IMR-90 (cell line): ENCODE measurements at regions not wholly inside any gene's neighbourhood (a gene's known extent, or its start where the extent isn't known, plus 50 kb on each side); places are given as distances from the start of the nearest gene placed in this dataset.

Experiments used
- ATAC-seq: fragments of 200-7000 bp; cut with Tn5 transposase; 2 replicates; pipeline ENCODE4 v1.9.1; 2020; ENCODE audit warnings: low read depth, mild to moderate bottlenecking, moderate library complexity
- BruUV-seq: library from RNA; stranded (reverse); fragments of 400-500 nt; replicated peaks from 2 replicates; lab custom pipeline; 2021; lab: Mats Ljungman, UMichigan
- CTCF ChIA-PET: fragments of 300-600 bp; formaldehyde crosslinking; extraction: SDS; loops from one replicate; lab custom pipeline; 2021; ENCODE audit warnings: antibody characterized with exemption; lab: Yijun Ruan, JAX
- POLR2A ChIA-PET: fragments of 300-600 bp; sonication (Branson Sonifier 250); formaldehyde crosslinking; loops from one replicate; lab custom pipeline; 2022; ENCODE audit warnings: antibody characterized with exemption; ENCODE audit not compliant: unreplicated experiment; lab: Charles Lee
- DNase-seq: peaks from one replicate; pipeline ENCODE4 v3.0.0; 2013
- H2AFZ ChIP-seq: replicated peaks from 2 replicates; pipeline ENCODE3; 2013; ENCODE audit warnings: low read length, mild to moderate bottlenecking; ENCODE audit not compliant: poor library complexity
- H2AK5ac ChIP-seq: 2 replicates; pipeline ENCODE4 v1.6.1; 2013; ENCODE audit warnings: low read depth, low read length, inconsistent platforms
- H2AK9ac ChIP-seq: replicated peaks from 2 replicates; pipeline ENCODE3; 2013; ENCODE audit warnings: mild to moderate bottlenecking, low read depth, low read length, moderate library complexity; ENCODE audit not compliant: poor library complexity
- H2BK120ac ChIP-seq: 2 replicates; pipeline ENCODE4 v1.6.1; 2013; ENCODE audit warnings: low read depth, low read length, inconsistent platforms
- H2BK15ac ChIP-seq: 3 replicates; pipeline ENCODE4 v1.6.1; 2013; ENCODE audit warnings: low read depth, low read length, inconsistent platforms
- H2BK20ac ChIP-seq: 2 replicates; pipeline ENCODE4 v1.6.1; 2013; ENCODE audit warnings: low read depth, mild to moderate bottlenecking, inconsistent platforms, low read length, moderate library complexity
- H2BK5ac ChIP-seq: 2 replicates; pipeline ENCODE4 v1.6.1; 2013; ENCODE audit warnings: mild to moderate bottlenecking, low read depth, low read length, inconsistent platforms; ENCODE audit not compliant: poor library complexity, severe bottlenecking
- H3K14ac ChIP-seq: replicated peaks from 2 replicates; pipeline ENCODE4 v1.6.1; 2013; ENCODE audit warnings: low read depth, low read length, inconsistent platforms
- H3K18ac ChIP-seq: 2 replicates; pipeline ENCODE4 v1.6.1; 2013; ENCODE audit warnings: low read depth, low read length, control low read depth
- H3K23ac ChIP-seq: 2 replicates; pipeline ENCODE4 v1.6.1; 2013; ENCODE audit warnings: low read depth, low read length, inconsistent platforms
- H3K27ac ChIP-seq: 2 replicates; pipeline ENCODE4 v1.5.1; 2013; ENCODE audit warnings: mild to moderate bottlenecking, control low read depth, low read length; ENCODE audit not compliant: insufficient read depth
- H3K27me3 ChIP-seq: 2 replicates; pipeline ENCODE4 v1.6.1; 2013; ENCODE audit warnings: low read length; ENCODE audit not compliant: control insufficient read depth, insufficient read depth
- H3K36me3 ChIP-seq: 2 replicates; pipeline ENCODE4 v1.6.1; 2013; ENCODE audit warnings: low read length, mixed read lengths; ENCODE audit not compliant: control insufficient read depth, insufficient read depth
- H3K4ac ChIP-seq: 2 replicates; pipeline ENCODE4 v1.6.1; 2013; ENCODE audit warnings: low read depth, low read length, inconsistent platforms
- H3K4me1 ChIP-seq: 2 replicates; pipeline ENCODE4 v1.6.1; 2013; ENCODE audit warnings: low read length, mixed read lengths; ENCODE audit not compliant: control insufficient read depth, insufficient read depth
- H3K4me2 ChIP-seq: 2 replicates; pipeline ENCODE4 v1.6.1; 2013; ENCODE audit warnings: low read depth, mild to moderate bottlenecking, control low read depth, low read length, moderate library complexity
- H3K4me3 ChIP-seq: 2 replicates; pipeline ENCODE4 v1.5.1; 2013; ENCODE audit warnings: low read depth, mild to moderate bottlenecking, control low read depth, low read length, moderate library complexity; ENCODE audit not compliant: insufficient read depth
- H3K56ac ChIP-seq: 2 replicates; pipeline ENCODE4 v1.6.1; 2013; ENCODE audit warnings: low read length, inconsistent platforms; ENCODE audit not compliant: insufficient read depth; ENCODE audit errors: extremely low read depth
- H3K79me1 ChIP-seq, 2 experiments: 2 replicates each; pipeline ENCODE4 v1.6.1; 2013; ENCODE audit warnings: low read length in 2 of 2, inconsistent platforms in 1 of 2, low read depth in 1 of 2
- H3K9ac ChIP-seq: 2 replicates; pipeline ENCODE4 v1.6.1; 2013; ENCODE audit warnings: low read depth, low read length, control low read depth
- H3K9me1 ChIP-seq: 2 replicates; pipeline ENCODE4 v1.6.1; 2013; ENCODE audit warnings: low read length, inconsistent platforms; ENCODE audit not compliant: insufficient read depth
- H3K9me3 ChIP-seq: 2 replicates; pipeline ENCODE4 v1.6.1; 2013; ENCODE audit warnings: low read length; ENCODE audit not compliant: control insufficient read depth, insufficient read depth
- H4K20me1 ChIP-seq: 2 replicates; pipeline ENCODE4 v1.6.1; 2013; ENCODE audit warnings: low read length, inconsistent platforms; ENCODE audit not compliant: insufficient read depth
- H4K5ac ChIP-seq: 2 replicates; pipeline ENCODE4 v1.6.1; 2013; ENCODE audit warnings: mild to moderate bottlenecking, low read depth, low read length, control low read depth
- H4K8ac ChIP-seq, 2 experiments: 2 replicates each; pipeline ENCODE4 v1.6.1; 2013; ENCODE audit warnings: low read depth in 2 of 2, low read length in 2 of 2, control low read depth in 1 of 2, inconsistent platforms in 1 of 2
- H4K91ac ChIP-seq: 2 replicates; pipeline ENCODE4 v1.6.1; 2013; ENCODE audit warnings: low read depth, low read length, inconsistent platforms; ENCODE audit not compliant: insufficient read depth
- CEBPB ChIP-seq: IDR thresholded peaks from 2 replicates; pipeline ENCODE4 v1.6.1; 2012; ENCODE audit warnings: low read depth, low read length, improper control_type of control experiment
- NFE2L2 ChIP-seq: fragments of 150-350 bp; IDR thresholded peaks from 2 replicates; pipeline ENCODE4 v1.6.1; 2016; ENCODE audit warnings: low read depth, mild to moderate bottlenecking, low read length
- RCOR1 ChIP-seq: IDR thresholded peaks from 2 replicates; pipeline ENCODE4 v1.6.1; 2012; ENCODE audit warnings: mild to moderate bottlenecking, low read length, improper control_type of control experiment; ENCODE audit not compliant: insufficient replicate concordance
- WGBS, 2 experiments: methylation state at CpG; one replicate each; pipeline versions ENCODE4 v1.1.5 to v1.1.7; 2013; ENCODE audit warnings: missing lambda C conversion rate in 2 of 2; ENCODE audit not compliant: insufficient read length in 1 of 2; ENCODE audit errors: extremely low coverage in 2 of 2; 5-methylcytosine and 5-hydroxymethylcytosine counted together
- dilution Hi-C: fragments of 300-500 bp; cut with HindIII; formaldehyde crosslinking; loops from one replicate; pipeline ENCODE4 v1.14.3; 2018; ENCODE audit warnings: low sequenced_read_pairs; ENCODE audit not compliant: unreplicated experiment
- in situ Hi-C: fragments of 300-500 bp; cut with MboI; formaldehyde crosslinking; loops from 3 replicates; pipeline ENCODE4 v1.14.3; 2019; ENCODE audit warnings: low sequenced_read_pairs, inconsistent platforms, mixed read lengths
- intact Hi-C: fragments of 100-400 bp; cut with micrococcal nuclease; formaldehyde crosslinking; loops from 2 replicates; pipeline ENCODE4 v1.10.0; 2022

DNA sequence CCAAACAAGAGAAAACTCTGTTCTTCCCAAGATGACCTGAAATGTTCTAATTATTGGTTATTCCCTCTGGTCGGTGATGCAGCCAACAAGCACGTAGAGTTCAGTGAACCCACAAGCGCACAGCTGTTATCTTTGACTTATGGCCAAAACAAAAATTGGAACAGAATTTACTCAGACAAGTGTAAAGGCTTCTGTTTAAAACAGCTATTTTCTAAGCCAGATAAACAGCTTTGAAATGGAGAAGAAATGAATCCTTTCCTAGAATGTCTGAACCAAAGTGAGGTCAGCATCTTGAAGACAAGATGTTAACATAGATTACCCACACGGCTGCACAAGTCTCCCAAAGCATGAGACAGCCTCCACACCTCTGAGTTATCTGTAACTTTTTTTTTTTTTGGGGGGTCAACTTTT, 669.2 kb downstream of the DIAPH3 start:
- Histone ChIP-seq H2AK9ac (no peak overlapping the region), H3K23ac (no peak overlapping the region), H2BK20ac (no peak overlapping the region), H3K27me3 (peaks cover 10% of the 10 kb centered on the region), H3K79me1 (no peaks in the 10 kb centered on the region), H2BK120ac (no peak overlapping the region), H3K9me3 (no peaks in the 10 kb centered on the region), H2AFZ (no peak overlapping the region), H3K4me3 (no peak overlapping the region), H3K27ac (no peak overlapping the region), H3K4me1 (no peaks in the 10 kb centered on the region; the same call in 1 of the 2 replicates), H4K5ac (no peak overlapping the region), H3K4me2 (no peak overlapping the region), H3K4ac (no peak overlapping the region), H4K20me1 (no peaks in the 10 kb centered on the region), H4K91ac (no peak overlapping the region), H3K18ac (no peak overlapping the region), H2AK5ac (no peak overlapping the region), H3K14ac (no peak overlapping the region), H2BK5ac (no peak overlapping the region), H4K8ac (no peak overlapping the region), H2BK15ac (no peak overlapping the region), H3K9me1 (no peaks in the 10 kb centered on the region), H3K56ac (no peak overlapping the region), H3K9ac (no peak overlapping the region), H3K36me3 (no peaks in the 10 kb centered on the region)
- POLR2A ChIA-PET: no interaction called here
- no TSS peak for BruUV-seq
- CTCF ChIA-PET: no interaction called here
- intact Hi-C loops (no loop called here), in situ Hi-C loops (no loop called here), dilution Hi-C loops (no loop called here)
- TF ChIP-seq CEBPB (no peak), NFE2L2 (no peak), RCOR1 (no peak)
- WGBS, 2 experiments: 10% methylated on average over 2 of the region's 4 CpGs; no CpG with 5 or more reads in 1 of the 2 experiments
- peak; percentile 81 for DNase-seq
- peak; percentile 77 for ATAC-seq
